SK-N-SH (cell line): ENCODE measurements at regions not wholly inside any gene's neighbourhood (a gene's known extent, or its start where the extent isn't known, plus 50 kb on each side); places are given as distances from the start of the nearest gene placed in this dataset.

ENCODE experiments used
- CTCF ChIA-PET: fragments of 300-600, 350-600 bp; formaldehyde crosslinking; extraction: SDS; loops from one replicate; lab custom pipeline; 2021; lab: Yijun Ruan, JAX
- POLR2A ChIA-PET: fragments of 350-600 bp; sonication (Branson Sonifier 250); formaldehyde crosslinking; extraction: SDS; loops from one replicate; lab custom pipeline; 2020; ENCODE audit warnings: antibody characterized with exemption, inconsistent platforms; lab: Yijun Ruan, JAX
- DNase-seq: peaks from one replicate; pipeline ENCODE4 v3.0.0; 2012
- H2AFZ ChIP-seq: fragments of 200-600 bp; sonication (generic); 2 replicates; pipeline ENCODE4 v1.8.1; 2016; ENCODE audit warnings: antibody characterized with exemption, mild to moderate bottlenecking, low read depth
- H3F3A ChIP-seq: fragments of 200-600 bp; sonication (generic); replicated peaks from 2 replicates; pipeline ENCODE3; 2016; ENCODE audit warnings: antibody characterized with exemption, mild to moderate bottlenecking; ENCODE audit not compliant: insufficient read depth
- H3K27ac ChIP-seq, 2 experiments: fragments of 200-500 bp in 1 of 2; fragments of 200-600 bp in 1 of 2; sonication (Bioruptor generic) in 1 of 2; sonication (generic), shearing (Covaris generic) in 1 of 2; 2 replicates each; pipeline versions ENCODE4 v1.5.1 to v1.6.1; 2014 to 2016; ENCODE audit warnings: low read depth in 2 of 2, inconsistent platforms in 1 of 2, low read length in 1 of 2, mild to moderate bottlenecking in 1 of 2, mixed read lengths in 1 of 2
- H3K27me3 ChIP-seq: fragments of 200-600 bp; sonication (generic), shearing (Covaris generic); 2 replicates; pipeline ENCODE4 v1.6.1; 2016; ENCODE audit warnings: mixed run types; ENCODE audit not compliant: insufficient read depth
- H3K36me3 ChIP-seq, 2 experiments: fragments of 200-500 bp in 1 of 2; fragments of 200-600 bp in 1 of 2; sonication (Bioruptor generic) in 1 of 2; sonication (generic) in 1 of 2; replicated peaks in 1 of 2; 2 replicates each; pipeline versions ENCODE3 to v1.5.1; 2014 to 2016; ENCODE audit warnings: low read length in 1 of 2, mild to moderate bottlenecking in 1 of 2; ENCODE audit not compliant: insufficient read depth in 2 of 2, control insufficient read depth in 1 of 2
- H3K4me1 ChIP-seq, 2 experiments: fragments of 200-500 bp in 1 of 2; fragments of 200-600 bp in 1 of 2; sonication (Bioruptor generic) in 1 of 2; sonication (generic), shearing (Covaris generic) in 1 of 2; 2 replicates each; pipeline versions ENCODE4 v1.5.1 to v1.6.1; 2014 to 2016; ENCODE audit warnings: low read depth in 1 of 2, low read length in 1 of 2, mixed run types in 1 of 2; ENCODE audit not compliant: insufficient read depth in 2 of 2, control insufficient read depth in 1 of 2
- H3K4me2 ChIP-seq: fragments of 200-600 bp; sonication (generic), shearing (Covaris generic); 2 replicates; pipeline ENCODE4 v1.6.1; 2017; ENCODE audit warnings: mixed run types
- H3K4me3 ChIP-seq, 2 experiments: fragments of 200-500 bp in 1 of 2; fragments of 200-600 bp in 1 of 2; sonication (Bioruptor generic) in 1 of 2; sonication (generic), shearing (Covaris generic) in 1 of 2; 2 replicates each; pipeline versions ENCODE4 v1.5.1 to v1.8.1; 2014 to 2016; ENCODE audit warnings: low read depth in 2 of 2, inconsistent platforms in 1 of 2, low read length in 1 of 2, mild to moderate bottlenecking in 1 of 2, mixed read lengths in 1 of 2, moderate library complexity in 1 of 2
- H3K79me2 ChIP-seq: fragments of 200-600 bp; sonication (generic); 2 replicates; pipeline ENCODE4 v1.8.1; 2017; ENCODE audit warnings: mild to moderate bottlenecking; ENCODE audit not compliant: insufficient read depth
- H3K9ac ChIP-seq: fragments of 200-600 bp; sonication (generic); 2 replicates; pipeline ENCODE4 v1.6.1; 2017; ENCODE audit warnings: mixed run types
- H3K9me2 ChIP-seq: fragments of 200-600 bp; sonication (generic); 2 replicates; pipeline ENCODE4 v1.6.1; 2017; ENCODE audit warnings: mixed run types
- H3K9me3 ChIP-seq: fragments of 200-600 bp; sonication (generic); 2 replicates; pipeline ENCODE4 v1.6.1; 2017; ENCODE audit warnings: mixed run types, mild to moderate bottlenecking, moderate library complexity
- H4K20me1 ChIP-seq: fragments of 200-600 bp; sonication (generic); 2 replicates; pipeline ENCODE4 v1.6.1; 2017; ENCODE audit warnings: mild to moderate bottlenecking, mixed run types; ENCODE audit not compliant: insufficient read depth
- EP300 ChIP-seq, 2 experiments: IDR thresholded peaks; 2 replicates each; pipeline versions ENCODE4 v1.4.0 to v1.6.1; 2012; ENCODE audit warnings: borderline replicate concordance in 1 of 2, low read depth in 1 of 2, low read length in 1 of 2
- FOXJ3 ChIP-seq: sonication (generic); formaldehyde crosslinking; IDR thresholded peaks from 2 replicates; pipeline ENCODE4 v1.5.1; 2020; ENCODE audit warnings: mild to moderate bottlenecking, missing genetic modification reagents
- FOXM1 ChIP-seq: IDR thresholded peaks from 2 replicates; pipeline ENCODE4 v1.4.0; 2012; ENCODE audit warnings: low read depth, mild to moderate bottlenecking
- GATA2 ChIP-seq: sonication (generic); formaldehyde crosslinking; IDR thresholded peaks from 2 replicates; pipeline ENCODE4 v1.5.0; 2020; ENCODE audit warnings: mild to moderate bottlenecking, missing genetic modification reagents
- MEF2A ChIP-seq: IDR thresholded peaks from 2 replicates; pipeline ENCODE4 v1.4.0; 2012; ENCODE audit warnings: low read depth, borderline replicate concordance
- MXI1 ChIP-seq: IDR thresholded peaks from 2 replicates; pipeline ENCODE4 v1.6.1; 2012; ENCODE audit warnings: mild to moderate bottlenecking, low read depth, low read length, improper control_type of control experiment
- POLR2AphosphoS5 ChIP-seq: IDR thresholded peaks from 2 replicates; pipeline ENCODE4 v1.6.1; 2012; ENCODE audit warnings: low read depth, low read length
- RFX5 ChIP-seq: IDR thresholded peaks from 2 replicates; pipeline ENCODE4 v1.6.1; 2012; ENCODE audit warnings: mild to moderate bottlenecking, improper control_type of control experiment, low read length
- RXRA ChIP-seq: IDR thresholded peaks from 2 replicates; pipeline ENCODE4 v1.4.0; 2012; ENCODE audit warnings: low read depth, mild to moderate bottlenecking, borderline replicate concordance
- SIN3A ChIP-seq: IDR thresholded peaks from 2 replicates; pipeline ENCODE4 v1.6.1; 2012; ENCODE audit warnings: low read depth, mild to moderate bottlenecking, low read length, moderate library complexity, borderline replicate concordance
- SMC3 ChIP-seq: IDR thresholded peaks from 2 replicates; pipeline ENCODE4 v1.6.1; 2012; ENCODE audit warnings: low read depth, low read length, improper control_type of control experiment
- YY1 ChIP-seq: IDR thresholded peaks from 2 replicates; pipeline ENCODE4 v1.4.0; 2012; ENCODE audit warnings: low read depth, mild to moderate bottlenecking
- WGBS: methylation state at CpG from one replicate; pipeline ENCODE4 v1.1.6; 2017; ENCODE audit warnings: low lambda C conversion rate; 5-methylcytosine and 5-hydroxymethylcytosine counted together
- TF ChIP-seq, protein P1 (sequence below): IDR thresholded peaks from 2 replicates; pipeline ENCODE4 v1.4.0; 2012; ENCODE audit warnings: low read depth, borderline replicate concordance
- TF ChIP-seq, protein P2 (sequence below): IDR thresholded peaks from 2 replicates; pipeline ENCODE4 v1.6.1; 2012; ENCODE audit warnings: mild to moderate bottlenecking, low read depth, low read length, moderate library complexity
- TF ChIP-seq, protein P3 (sequence below): fragments of 150-350 bp; IDR thresholded peaks from 2 replicates; pipeline ENCODE4 v1.6.1; 2016; ENCODE audit warnings: mild to moderate bottlenecking, low read depth, low read length
- TF ChIP-seq, protein P4 (sequence below): IDR thresholded peaks from 2 replicates; pipeline ENCODE4 v1.4.0; 2012; ENCODE audit warnings: low read depth

DNA sequence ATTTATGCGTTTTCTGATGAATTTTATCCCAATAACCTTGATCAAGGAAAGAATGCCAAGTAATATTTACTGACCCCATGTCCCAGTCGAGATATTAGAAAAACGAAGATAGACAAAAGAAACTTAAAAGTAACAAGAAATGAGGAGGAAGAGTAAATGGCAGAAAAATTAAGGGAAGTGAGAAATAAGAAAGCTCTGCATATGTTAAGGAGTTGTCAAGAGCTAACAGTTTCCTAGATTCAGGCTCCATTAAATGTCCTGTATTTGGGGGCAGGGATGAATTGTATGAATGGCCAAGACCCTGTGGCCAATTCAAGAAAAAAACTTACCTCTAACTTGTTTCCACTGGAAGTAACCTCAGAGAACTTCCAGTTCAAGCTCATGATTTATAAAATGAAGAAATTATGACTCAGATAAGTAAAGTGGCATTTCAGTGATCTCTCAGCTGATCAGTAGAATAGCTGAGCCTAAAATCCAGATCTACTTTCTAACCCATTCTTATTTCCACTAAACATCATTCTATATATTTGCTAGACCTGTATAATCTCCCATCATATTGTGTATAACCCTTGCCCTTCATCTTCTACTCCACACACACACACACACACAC lies 73.2 kb downstream of the ZC3H11B start:
- H3K79me2 ChIP-seq = no peaks in the 10 kb centered on the region
- H3K27me3 ChIP-seq = no peaks in the 10 kb centered on the region
- ChIA-PET CTCF (interaction anchor here (1.0 to 2.0 kb wide), 2 partner anchors 28 to 273 kb away, joined by 5 read pairs; no protein-coding TSS in a partner anchor), POLR2A (no interaction called here)
- H3K4me2 ChIP-seq = no peak overlapping the region
- no peaks in the 10 kb centered on the region for H3K36me3 ChIP-seq
- H3K27ac ChIP-seq = no peak overlapping the region
- peaks cover 6 to 8% of the 10 kb centered on the region in 2 experiments; a peak in 2 of 4 replicates for H3K4me1 ChIP-seq
- no peaks in the 10 kb centered on the region for H3K9me2 ChIP-seq
- no peak for DNase-seq
- no peaks in the 10 kb centered on the region for H3F3A ChIP-seq
- no peak overlapping the region for H3K9ac ChIP-seq
- no peak overlapping the region for H2AFZ ChIP-seq
- no peaks in the 10 kb centered on the region for H3K9me3 ChIP-seq
- no peaks in the 10 kb centered on the region for H4K20me1 ChIP-seq
- TF ChIP-seq RFX5 (no peak), FOXM1 (no peak), RXRA (no peak), FOXJ3 (CRISPR knock-in tag) (no peak), SIN3A (no peak), GATA2 (CRISPR knock-in tag) (no peak), EP300 (IDR thresholded peaks at IDR 0.05; ENCODE audit: borderline replicate concordance in 1 of 2, low read depth in 1 of 2, low read length in 1 of 2) (no peak), POLR2AphosphoS5 (no peak), SMC3 (no peak)
- TF ChIP-seq, protein P1, sequence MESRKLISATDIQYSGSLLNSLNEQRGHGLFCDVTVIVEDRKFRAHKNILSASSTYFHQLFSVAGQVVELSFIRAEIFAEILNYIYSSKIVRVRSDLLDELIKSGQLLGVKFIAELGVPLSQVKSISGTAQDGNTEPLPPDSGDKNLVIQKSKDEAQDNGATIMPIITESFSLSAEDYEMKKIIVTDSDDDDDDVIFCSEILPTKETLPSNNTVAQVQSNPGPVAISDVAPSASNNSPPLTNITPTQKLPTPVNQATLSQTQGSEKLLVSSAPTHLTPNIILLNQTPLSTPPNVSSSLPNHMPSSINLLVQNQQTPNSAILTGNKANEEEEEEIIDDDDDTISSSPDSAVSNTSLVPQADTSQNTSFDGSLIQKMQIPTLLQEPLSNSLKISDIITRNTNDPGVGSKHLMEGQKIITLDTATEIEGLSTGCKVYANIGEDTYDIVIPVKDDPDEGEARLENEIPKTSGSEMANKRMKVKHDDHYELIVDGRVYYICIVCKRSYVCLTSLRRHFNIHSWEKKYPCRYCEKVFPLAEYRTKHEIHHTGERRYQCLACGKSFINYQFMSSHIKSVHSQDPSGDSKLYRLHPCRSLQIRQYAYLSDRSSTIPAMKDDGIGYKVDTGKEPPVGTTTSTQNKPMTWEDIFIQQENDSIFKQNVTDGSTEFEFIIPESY = no peak
- TF ChIP-seq, protein P2, sequence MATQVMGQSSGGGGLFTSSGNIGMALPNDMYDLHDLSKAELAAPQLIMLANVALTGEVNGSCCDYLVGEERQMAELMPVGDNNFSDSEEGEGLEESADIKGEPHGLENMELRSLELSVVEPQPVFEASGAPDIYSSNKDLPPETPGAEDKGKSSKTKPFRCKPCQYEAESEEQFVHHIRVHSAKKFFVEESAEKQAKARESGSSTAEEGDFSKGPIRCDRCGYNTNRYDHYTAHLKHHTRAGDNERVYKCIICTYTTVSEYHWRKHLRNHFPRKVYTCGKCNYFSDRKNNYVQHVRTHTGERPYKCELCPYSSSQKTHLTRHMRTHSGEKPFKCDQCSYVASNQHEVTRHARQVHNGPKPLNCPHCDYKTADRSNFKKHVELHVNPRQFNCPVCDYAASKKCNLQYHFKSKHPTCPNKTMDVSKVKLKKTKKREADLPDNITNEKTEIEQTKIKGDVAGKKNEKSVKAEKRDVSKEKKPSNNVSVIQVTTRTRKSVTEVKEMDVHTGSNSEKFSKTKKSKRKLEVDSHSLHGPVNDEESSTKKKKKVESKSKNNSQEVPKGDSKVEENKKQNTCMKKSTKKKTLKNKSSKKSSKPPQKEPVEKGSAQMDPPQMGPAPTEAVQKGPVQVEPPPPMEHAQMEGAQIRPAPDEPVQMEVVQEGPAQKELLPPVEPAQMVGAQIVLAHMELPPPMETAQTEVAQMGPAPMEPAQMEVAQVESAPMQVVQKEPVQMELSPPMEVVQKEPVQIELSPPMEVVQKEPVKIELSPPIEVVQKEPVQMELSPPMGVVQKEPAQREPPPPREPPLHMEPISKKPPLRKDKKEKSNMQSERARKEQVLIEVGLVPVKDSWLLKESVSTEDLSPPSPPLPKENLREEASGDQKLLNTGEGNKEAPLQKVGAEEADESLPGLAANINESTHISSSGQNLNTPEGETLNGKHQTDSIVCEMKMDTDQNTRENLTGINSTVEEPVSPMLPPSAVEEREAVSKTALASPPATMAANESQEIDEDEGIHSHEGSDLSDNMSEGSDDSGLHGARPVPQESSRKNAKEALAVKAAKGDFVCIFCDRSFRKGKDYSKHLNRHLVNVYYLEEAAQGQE = no peak
- H3K4me3 ChIP-seq = no peak overlapping the region
- 77% methylated on average over 3 of the region's 3 CpGs for WGBS

DNA sequence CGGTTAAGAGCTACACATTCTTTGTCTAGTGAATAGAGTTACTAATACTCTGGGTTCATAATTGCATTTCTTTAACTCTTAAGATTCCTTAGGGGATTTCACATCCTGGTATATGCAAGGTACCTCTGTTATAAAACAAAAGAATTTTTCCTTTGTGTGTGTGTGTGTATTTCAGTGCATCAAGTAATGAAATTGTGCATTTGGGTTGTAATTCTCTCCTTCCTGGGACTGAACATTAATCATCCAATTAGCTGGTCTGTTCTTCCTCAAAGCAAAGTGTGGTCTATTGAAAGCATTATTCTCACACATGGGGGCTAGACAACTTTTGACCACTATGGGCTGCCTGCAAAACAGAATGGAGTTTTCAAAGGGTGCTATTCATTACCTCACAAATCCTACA lies 74.0 kb downstream of the ZC3H11B start:
- POLR2A ChIA-PET = no interaction called here
- no peaks in the 10 kb centered on the region for H3K79me2 ChIP-seq
- no peak overlapping the region for H3K27ac ChIP-seq
- H3F3A ChIP-seq = no peaks in the 10 kb centered on the region
- no peak for DNase-seq
- H4K20me1 ChIP-seq = no peaks in the 10 kb centered on the region
- no peaks in the 10 kb centered on the region for H3K27me3 ChIP-seq
- TF ChIP-seq MXI1 (no peak), YY1 (no peak), MEF2A (no peak)
- TF ChIP-seq, protein P3, sequence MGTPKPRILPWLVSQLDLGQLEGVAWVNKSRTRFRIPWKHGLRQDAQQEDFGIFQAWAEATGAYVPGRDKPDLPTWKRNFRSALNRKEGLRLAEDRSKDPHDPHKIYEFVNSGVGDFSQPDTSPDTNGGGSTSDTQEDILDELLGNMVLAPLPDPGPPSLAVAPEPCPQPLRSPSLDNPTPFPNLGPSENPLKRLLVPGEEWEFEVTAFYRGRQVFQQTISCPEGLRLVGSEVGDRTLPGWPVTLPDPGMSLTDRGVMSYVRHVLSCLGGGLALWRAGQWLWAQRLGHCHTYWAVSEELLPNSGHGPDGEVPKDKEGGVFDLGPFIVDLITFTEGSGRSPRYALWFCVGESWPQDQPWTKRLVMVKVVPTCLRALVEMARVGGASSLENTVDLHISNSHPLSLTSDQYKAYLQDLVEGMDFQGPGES = no peak
- TF ChIP-seq, protein P4, sequence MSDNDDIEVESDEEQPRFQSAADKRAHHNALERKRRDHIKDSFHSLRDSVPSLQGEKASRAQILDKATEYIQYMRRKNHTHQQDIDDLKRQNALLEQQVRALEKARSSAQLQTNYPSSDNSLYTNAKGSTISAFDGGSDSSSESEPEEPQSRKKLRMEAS = no peak
- no peaks in the 10 kb centered on the region for H3K9me3 ChIP-seq
- no peaks in the 10 kb centered on the region for H3K36me3 ChIP-seq
- H3K4me2 ChIP-seq = no peak overlapping the region
- no peaks in the 10 kb centered on the region for H3K9me2 ChIP-seq
- H3K4me1 ChIP-seq = peaks cover 5 to 6% of the 10 kb centered on the region in 2 experiments; a peak in 2 of 4 replicates
- H3K9ac ChIP-seq = no peak overlapping the region
- WGBS = 92% methylated on average over 1 of the region's 1 CpG
- H3K4me3 ChIP-seq = no peak overlapping the region
- H2AFZ ChIP-seq = no peak overlapping the region
- CTCF ChIA-PET = interaction anchor here (0.8 to 2.0 kb wide), 3 partner anchors 9 to 273 kb away, joined by 3 to 5 read pairs (median 3); no protein-coding TSS in a partner anchor
